Fibroblast of villous mesenchyme (primary cell): ENCODE measurements at regions not wholly inside any gene's neighbourhood (a gene's known extent, or its start where the extent isn't known, plus 50 kb on each side); places are given as distances from the start of the nearest gene placed in this dataset.

Experiments used
- DNase-seq: peaks from one replicate; pipeline ENCODE4 v3.0.0-alpha.2; 2010; ENCODE audit warnings: low read depth
- H3K4me3 ChIP-seq: 2 replicates; pipeline ENCODE4 v1.5.1; 2011; ENCODE audit warnings: low read depth, mild to moderate bottlenecking, low read length
- TF ChIP-seq, protein P1 (sequence below): IDR thresholded peaks from 2 replicates; pipeline ENCODE4 v1.5.1; 2012; ENCODE audit warnings: low read depth, mild to moderate bottlenecking, low read length; ENCODE audit not compliant: insufficient read depth

DNA sequence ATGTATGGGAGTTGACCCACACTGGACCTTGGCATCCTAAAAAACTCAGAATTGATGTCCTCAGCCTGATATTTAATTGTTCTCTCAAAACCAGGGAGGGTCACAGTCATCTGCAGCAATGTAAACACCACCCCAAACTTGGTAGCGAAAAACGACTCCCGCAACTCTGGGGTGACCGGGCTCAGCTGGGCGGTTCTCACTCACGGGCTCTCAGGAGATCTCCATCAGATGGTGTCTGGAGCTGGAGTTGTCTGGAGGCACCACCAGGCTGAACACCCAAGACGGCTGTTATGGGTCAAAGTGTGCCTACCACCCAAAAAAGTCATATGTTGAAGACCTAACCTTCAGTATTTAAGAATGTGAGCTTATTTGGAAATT, 50.9 kb upstream of the NXT1 start:
- H3K4me3 ChIP-seq = no peak overlapping the region
- TF ChIP-seq, protein P1, sequence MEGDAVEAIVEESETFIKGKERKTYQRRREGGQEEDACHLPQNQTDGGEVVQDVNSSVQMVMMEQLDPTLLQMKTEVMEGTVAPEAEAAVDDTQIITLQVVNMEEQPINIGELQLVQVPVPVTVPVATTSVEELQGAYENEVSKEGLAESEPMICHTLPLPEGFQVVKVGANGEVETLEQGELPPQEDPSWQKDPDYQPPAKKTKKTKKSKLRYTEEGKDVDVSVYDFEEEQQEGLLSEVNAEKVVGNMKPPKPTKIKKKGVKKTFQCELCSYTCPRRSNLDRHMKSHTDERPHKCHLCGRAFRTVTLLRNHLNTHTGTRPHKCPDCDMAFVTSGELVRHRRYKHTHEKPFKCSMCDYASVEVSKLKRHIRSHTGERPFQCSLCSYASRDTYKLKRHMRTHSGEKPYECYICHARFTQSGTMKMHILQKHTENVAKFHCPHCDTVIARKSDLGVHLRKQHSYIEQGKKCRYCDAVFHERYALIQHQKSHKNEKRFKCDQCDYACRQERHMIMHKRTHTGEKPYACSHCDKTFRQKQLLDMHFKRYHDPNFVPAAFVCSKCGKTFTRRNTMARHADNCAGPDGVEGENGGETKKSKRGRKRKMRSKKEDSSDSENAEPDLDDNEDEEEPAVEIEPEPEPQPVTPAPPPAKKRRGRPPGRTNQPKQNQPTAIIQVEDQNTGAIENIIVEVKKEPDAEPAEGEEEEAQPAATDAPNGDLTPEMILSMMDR = no peak
- no peak for DNase-seq

DNA sequence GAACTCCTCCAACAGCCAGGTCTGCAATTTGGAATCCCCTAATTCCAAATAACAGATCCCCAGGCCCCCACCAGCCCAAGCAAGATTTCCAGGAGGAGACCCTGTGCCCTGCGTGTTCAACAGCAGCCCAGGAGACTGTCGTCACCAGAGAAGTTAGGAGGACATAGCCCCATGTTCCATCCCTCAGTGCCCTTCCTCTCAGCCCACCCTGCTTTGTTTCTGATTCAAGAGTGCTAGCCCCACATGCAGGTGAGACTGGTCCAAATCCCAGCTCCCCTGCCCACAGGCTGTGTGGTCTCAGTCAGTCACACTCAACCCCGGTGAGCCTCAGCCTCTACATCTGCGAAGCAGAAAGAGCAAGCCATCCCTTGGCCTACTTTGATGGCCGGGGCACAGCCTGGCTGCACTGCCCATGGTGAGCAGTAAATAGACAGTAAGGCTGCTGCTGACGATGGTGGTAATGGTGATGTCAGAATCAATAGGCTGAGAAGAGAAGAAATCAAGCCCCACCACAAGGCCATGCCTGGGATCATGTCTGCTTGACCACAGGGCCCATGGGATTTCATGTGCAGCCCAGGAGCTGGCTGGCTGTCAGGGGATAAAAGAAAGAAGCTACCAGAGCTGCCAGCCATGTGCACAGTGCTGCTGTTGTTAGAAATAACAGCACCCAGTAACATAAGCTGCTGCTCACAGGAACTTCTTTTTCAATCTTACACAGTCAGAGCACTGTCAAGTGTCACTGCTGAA, 51.5 kb upstream of the NXT1 start:
- DNase-seq = no peak
- TF ChIP-seq, protein P1 = no peak
- H3K4me3 ChIP-seq = no peak overlapping the region

DNA sequence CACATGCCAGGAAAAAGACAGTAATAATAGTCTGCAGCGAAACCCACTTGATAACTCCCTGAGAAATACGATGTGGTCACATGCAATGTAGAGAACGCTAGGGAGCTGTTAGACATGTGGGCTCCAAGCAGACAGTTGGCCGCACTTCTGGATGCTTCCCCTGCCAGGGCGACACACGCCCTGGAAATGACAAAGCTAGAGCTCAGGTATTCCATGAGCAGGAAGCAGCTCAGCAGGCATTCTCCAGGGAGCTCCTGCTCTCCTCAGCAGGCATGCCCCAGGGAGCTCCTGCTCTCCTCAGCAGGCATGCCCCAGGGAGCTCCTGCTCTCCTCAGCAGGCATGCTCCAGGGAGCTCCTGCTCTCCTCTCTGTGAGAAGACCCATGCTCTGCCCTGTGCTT, 52.4 kb upstream of the NXT1 start:
- TF ChIP-seq, protein P1 = no peak
- no peak for DNase-seq
- H3K4me3 ChIP-seq = no peak overlapping the region

DNA sequence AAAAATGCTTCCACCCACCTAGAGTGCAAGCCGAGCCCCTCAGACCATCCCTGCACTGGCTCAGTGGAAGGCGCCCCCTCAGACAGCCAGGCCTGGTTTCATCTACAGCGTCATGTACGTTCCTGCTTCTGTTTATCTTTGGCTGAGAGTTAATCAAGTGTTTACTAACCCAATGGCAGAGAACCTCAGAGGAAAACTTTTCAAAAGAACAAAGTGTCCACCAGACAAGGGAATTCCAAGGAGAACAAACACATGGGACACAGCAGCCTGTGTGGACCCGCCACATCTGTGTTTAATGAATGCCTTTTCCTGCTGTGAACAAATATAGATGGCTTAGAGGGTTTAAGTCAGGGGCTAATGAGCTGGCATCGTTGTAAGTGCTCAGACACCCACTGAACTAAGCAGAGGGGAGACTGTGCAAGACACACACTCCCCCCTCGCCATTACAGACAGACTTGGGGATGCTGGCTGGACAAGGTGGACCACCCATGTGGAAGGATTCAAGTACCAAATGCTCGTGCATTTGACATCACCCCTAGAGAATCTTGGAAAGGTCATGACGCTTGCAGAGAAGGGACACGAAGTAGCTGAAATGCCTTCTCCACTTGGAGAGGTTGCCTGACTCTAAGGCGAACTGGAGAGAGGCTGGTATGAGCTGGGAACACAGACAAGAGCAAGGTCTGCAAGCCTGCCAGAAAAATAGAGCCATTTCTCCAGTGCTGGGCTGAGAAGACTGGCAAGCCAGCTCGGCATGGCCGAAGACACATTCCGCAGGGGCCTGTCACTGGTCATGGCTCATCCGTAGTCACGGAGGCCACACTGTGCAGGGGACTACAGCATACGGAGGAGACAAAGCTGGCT, 53.5 kb upstream of the NXT1 start:
- no peak overlapping the region for H3K4me3 ChIP-seq
- DNase-seq = no peak
- TF ChIP-seq, protein P1 = no peak

DNA sequence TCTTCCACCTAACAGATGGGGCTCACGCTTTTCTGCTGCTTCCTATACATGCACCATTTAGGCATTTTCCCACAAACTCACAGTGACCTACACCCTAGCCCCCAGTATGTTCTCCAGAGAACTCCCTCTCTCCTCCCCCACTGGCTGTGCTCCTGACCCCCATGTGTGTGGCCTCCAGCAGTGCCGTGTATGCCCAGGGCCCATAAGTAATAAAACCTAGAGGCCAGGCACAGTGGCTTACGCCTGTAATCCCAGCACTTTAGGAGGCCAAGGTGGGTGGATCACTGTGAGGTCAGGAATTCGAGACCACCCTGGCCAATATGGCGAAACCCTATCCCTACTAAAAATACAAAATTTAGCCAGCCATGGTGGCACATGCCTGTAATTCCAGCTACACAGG, 54.7 kb upstream of the NXT1 start:
- DNase-seq = no peak
- H3K4me3 ChIP-seq = no peak overlapping the region
- TF ChIP-seq, protein P1 = no peak

DNA sequence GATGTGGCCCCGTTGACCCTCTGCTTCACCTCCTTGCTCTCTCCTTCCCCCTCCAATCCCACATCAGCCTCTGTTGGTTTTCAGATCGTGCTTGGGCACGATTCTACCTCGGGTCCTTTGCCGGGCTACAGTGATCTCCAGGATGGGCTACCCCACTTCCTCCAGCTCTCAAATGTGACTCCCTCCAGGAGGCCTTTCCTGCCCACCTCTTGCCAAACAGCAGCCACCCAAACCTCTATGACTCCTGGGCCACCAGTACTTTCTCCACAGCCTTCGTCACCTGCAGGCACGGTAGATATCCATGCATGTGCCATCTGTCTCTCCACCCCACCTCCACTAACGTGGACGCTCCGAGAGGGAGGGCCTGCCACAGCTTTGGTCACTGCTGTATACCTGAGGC, 55.9 kb upstream of the NXT1 start:
- TF ChIP-seq, protein P1 = no peak
- no peak for DNase-seq
- no peak overlapping the region for H3K4me3 ChIP-seq
